ENCODE measurements at regions not wholly inside any gene's neighbourhood (a gene's known extent, or its start where the extent isn't known, plus 50 kb on each side); places are given as distances from the start of the nearest gene placed in this dataset.

DNA sequence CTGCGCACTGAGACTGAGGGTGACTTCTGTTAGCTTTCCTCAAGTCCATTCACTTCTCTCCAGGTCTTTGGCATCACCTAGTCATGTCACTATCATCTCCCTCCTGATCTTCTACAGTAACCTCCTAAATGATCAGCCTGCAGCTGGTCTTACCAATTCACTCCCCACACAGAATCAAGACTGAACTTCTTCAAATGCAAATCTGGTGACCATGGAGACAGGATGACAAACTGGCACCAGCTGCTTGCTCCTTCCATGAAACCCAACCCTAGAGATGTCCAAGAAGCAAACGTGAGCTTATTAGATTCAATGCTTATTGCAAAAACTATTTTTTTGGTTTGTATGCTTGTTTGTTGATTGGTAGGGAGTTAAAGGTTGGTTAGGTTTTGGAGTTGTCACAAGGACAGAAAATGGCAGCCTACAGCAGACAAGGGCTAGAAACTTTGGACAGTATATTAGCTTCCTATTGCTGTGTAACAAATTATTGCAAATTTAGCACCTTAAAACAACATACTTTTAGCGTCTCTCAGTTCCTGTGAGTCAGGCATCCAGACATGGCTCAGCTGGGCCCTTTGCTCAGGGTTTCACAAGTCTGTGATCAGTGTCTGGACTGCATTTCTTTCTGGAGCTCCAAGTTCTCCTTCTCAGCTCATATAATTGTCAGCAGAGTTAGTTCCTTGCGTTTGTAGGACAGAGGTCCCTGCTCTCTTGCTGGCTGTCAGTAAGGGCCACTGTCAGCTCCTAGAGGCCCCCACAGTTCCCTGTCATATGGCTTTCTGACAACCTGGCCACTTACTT, 53.3 kb upstream of the GJA8 start:
- H3F3A ChIP-seq (ENCODE audit: low read length, unreplicated experiment), result peaks cover 7% of the 10 kb centered on the region
- BruUV-seq (replicated peaks), result no TSS peak
- H3K4me3 ChIP-seq (ENCODE audit: low read length), result no peak overlapping the region
- peaks cover 43% of the 10 kb centered on the region for H3K4me1 ChIP-seq (ENCODE audit: insufficient read depth, low read length)
- no peak overlapping the region for H3K4me2 ChIP-seq (ENCODE audit: low read length)
- H3K9me2 ChIP-seq (replicated peaks; ENCODE audit: low read length), result no peaks in the 10 kb centered on the region
- peak; percentile 48 for ATAC-seq
- H2AFZ ChIP-seq (ENCODE audit: low read length), result peak overlapping the region; percentile 2; the same call in 1 of the 2 replicates
- peak; percentile 60 for DNase-seq
- H3K9me3 ChIP-seq (ENCODE audit: low read length), result no peaks in the 10 kb centered on the region
- POLR2A ChIA-PET (ENCODE audit: unreplicated experiment), result no interaction called here
- intact Hi-C loops (cut with micrococcal nuclease), result no loop called here
- H4K20me1 ChIP-seq (ENCODE audit: low read length), result no peaks in the 10 kb centered on the region
- H3K27ac ChIP-seq (ENCODE audit: low read length), result no peak overlapping the region
- CTCF ChIA-PET, result no interaction called here
- no peaks in the 10 kb centered on the region for H3K79me2 ChIP-seq (ENCODE audit: low read length)
- TF ChIP-seq EZH2 (IDR thresholded peaks at IDR 0.05; ENCODE audit: low read length, unreplicated experiment) (no peak), EZH2phosphoT487 (IDR thresholded peaks at IDR 0.05; ENCODE audit: borderline replicate concordance, low read length) (no peak)
- TF ChIP-seq, protein P1, sequence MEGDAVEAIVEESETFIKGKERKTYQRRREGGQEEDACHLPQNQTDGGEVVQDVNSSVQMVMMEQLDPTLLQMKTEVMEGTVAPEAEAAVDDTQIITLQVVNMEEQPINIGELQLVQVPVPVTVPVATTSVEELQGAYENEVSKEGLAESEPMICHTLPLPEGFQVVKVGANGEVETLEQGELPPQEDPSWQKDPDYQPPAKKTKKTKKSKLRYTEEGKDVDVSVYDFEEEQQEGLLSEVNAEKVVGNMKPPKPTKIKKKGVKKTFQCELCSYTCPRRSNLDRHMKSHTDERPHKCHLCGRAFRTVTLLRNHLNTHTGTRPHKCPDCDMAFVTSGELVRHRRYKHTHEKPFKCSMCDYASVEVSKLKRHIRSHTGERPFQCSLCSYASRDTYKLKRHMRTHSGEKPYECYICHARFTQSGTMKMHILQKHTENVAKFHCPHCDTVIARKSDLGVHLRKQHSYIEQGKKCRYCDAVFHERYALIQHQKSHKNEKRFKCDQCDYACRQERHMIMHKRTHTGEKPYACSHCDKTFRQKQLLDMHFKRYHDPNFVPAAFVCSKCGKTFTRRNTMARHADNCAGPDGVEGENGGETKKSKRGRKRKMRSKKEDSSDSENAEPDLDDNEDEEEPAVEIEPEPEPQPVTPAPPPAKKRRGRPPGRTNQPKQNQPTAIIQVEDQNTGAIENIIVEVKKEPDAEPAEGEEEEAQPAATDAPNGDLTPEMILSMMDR (conservative IDR thresholded peaks at IDR 0.05; ENCODE audit: low read depth, low read length), result no peak
- H3K9ac ChIP-seq (ENCODE audit: low read length), result no peak overlapping the region
- H3K27me3 ChIP-seq (ENCODE audit: low read length), result no peaks in the 10 kb centered on the region
- H3K36me3 ChIP-seq (ENCODE audit: low read depth, low read length), result no peaks in the 10 kb centered on the region

DNA sequence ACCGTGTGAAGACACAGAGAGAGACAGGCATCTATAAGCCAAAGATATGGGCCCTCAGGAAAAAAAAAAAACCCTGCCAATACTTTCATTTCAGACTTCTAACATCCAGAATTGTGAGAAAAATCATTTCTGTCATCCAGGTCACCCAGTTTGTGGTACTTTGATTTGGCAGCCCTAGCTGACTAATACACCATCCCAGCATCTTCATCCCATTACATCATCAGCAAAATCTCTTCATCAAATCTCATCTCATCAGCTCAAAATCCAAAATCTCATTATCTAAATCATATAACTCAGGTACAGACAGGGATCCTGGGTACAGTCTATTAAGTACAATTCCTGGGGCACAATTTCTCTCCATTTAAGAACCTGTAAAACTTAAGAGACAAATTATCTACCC, 51.9 kb upstream of the GJA8 start:
- CTCF ChIA-PET, result no interaction called here
- POLR2A ChIA-PET (ENCODE audit: unreplicated experiment), result no interaction called here

DNA sequence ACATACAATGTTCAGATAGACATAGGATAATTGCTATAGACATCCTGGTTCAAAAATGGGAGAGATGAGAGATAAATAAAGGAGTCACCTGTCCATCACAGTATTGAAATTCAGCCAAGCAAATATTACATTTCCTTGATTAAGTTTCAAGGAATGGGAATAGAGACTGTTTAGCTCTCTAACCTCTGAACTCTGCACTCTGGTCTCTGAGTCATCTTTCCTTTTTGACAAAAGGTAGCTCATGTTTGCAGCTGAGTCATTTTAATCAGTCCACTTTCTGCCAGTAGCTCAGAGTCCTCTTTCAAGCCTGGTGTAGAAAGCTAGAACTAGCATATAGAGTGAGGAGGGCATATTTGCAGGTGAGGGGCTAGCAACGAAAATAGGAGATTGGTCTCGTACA, 51.4 kb upstream of the GJA8 start:
- Histone ChIP-seq H3K9me3 (ENCODE audit: low read length) (no peaks in the 10 kb centered on the region), H3K9me2 (replicated peaks; ENCODE audit: low read length) (no peaks in the 10 kb centered on the region), H3F3A (ENCODE audit: low read length, unreplicated experiment) (peaks cover 7% of the 10 kb centered on the region), H3K79me2 (ENCODE audit: low read length) (no peaks in the 10 kb centered on the region), H3K27me3 (ENCODE audit: low read length) (no peaks in the 10 kb centered on the region), H3K4me1 (ENCODE audit: insufficient read depth, low read length) (peaks cover 43% of the 10 kb centered on the region), H4K20me1 (ENCODE audit: low read length) (no peaks in the 10 kb centered on the region), H3K4me3 (ENCODE audit: low read length) (no peak overlapping the region), H3K36me3 (ENCODE audit: low read depth, low read length) (no peaks in the 10 kb centered on the region), H2AFZ (ENCODE audit: low read length) (no peak overlapping the region), H3K27ac (ENCODE audit: low read length) (peak overlapping the region; percentile 36), H3K4me2 (ENCODE audit: low read length) (no peak overlapping the region; the same call in 1 of the 2 replicates), H3K9ac (ENCODE audit: low read length) (no peak overlapping the region)
- BruUV-seq (replicated peaks), result no TSS peak
- TF ChIP-seq EZH2phosphoT487 (IDR thresholded peaks at IDR 0.05; ENCODE audit: borderline replicate concordance, low read length) (no peak), EZH2 (IDR thresholded peaks at IDR 0.05; ENCODE audit: low read length, unreplicated experiment) (no peak)
- TF ChIP-seq, protein P1 (conservative IDR thresholded peaks at IDR 0.05; ENCODE audit: low read depth, low read length), result no peak
- ATAC-seq (peak; percentile 84), DNase-seq (peak; percentile 94)
- ChIA-PET CTCF (interaction anchor here (0.6 kb wide), 1 partner anchor 210 kb away, joined by 14 read pairs; no protein-coding TSS in a partner anchor), POLR2A (ENCODE audit: unreplicated experiment) (interaction anchor here (0.6 kb wide), 1 partner anchor 94 kb away, joined by 3 read pairs; no protein-coding TSS in a partner anchor)
- intact Hi-C loops (cut with micrococcal nuclease), result loop anchor here (2.0 kb wide), 1 partner anchor 20 kb away; no protein-coding TSS in a partner anchor

More for the DNA sequence above, 51.9 kb upstream of the GJA8 start:
- Histone ChIP-seq H3K36me3 (ENCODE audit: low read depth, low read length) (no peaks in the 10 kb centered on the region), H3K9ac (ENCODE audit: low read length) (no peak overlapping the region), H2AFZ (ENCODE audit: low read length) (no peak overlapping the region), H3K4me3 (ENCODE audit: low read length) (no peak overlapping the region), H3K27ac (ENCODE audit: low read length) (peak overlapping the region; percentile 36), H3K4me1 (ENCODE audit: insufficient read depth, low read length) (peaks cover 43% of the 10 kb centered on the region), H3K9me2 (replicated peaks; ENCODE audit: low read length) (no peaks in the 10 kb centered on the region), H3K27me3 (ENCODE audit: low read length) (no peaks in the 10 kb centered on the region), H3F3A (ENCODE audit: low read length, unreplicated experiment) (peaks cover 7% of the 10 kb centered on the region), H3K9me3 (ENCODE audit: low read length) (no peaks in the 10 kb centered on the region), H3K4me2 (ENCODE audit: low read length) (no peak overlapping the region), H3K79me2 (ENCODE audit: low read length) (no peaks in the 10 kb centered on the region), H4K20me1 (ENCODE audit: low read length) (no peaks in the 10 kb centered on the region)
- no TSS peak for BruUV-seq (replicated peaks)
- peak; percentile 33 for DNase-seq
- no peak for ATAC-seq
- intact Hi-C loops (cut with micrococcal nuclease), result loop anchor here (2.0 kb wide), 1 partner anchor 20 kb away; no protein-coding TSS in a partner anchor
- no peak for TF ChIP-seq EZH2phosphoT487 (IDR thresholded peaks at IDR 0.05; ENCODE audit: borderline replicate concordance, low read length)
- no peak for TF ChIP-seq EZH2 (IDR thresholded peaks at IDR 0.05; ENCODE audit: low read length, unreplicated experiment)
